WERI-Rb-1 (cell line): ENCODE measurements at regions not wholly inside any gene's neighbourhood (a gene's known extent, or its start where the extent isn't known, plus 50 kb on each side); places are given as distances from the start of the nearest gene placed in this dataset.

Source experiments
- DNase-seq: peaks from one replicate; pipeline ENCODE4 v3.0.0-alpha.2; 2020
- H3K27ac ChIP-seq: fragments of 250-450 bp; sonication (Bioruptor Pico); 2 replicates; pipeline ENCODE4 v1.5.1; 2020; ENCODE audit warnings: mild to moderate bottlenecking, moderate library complexity
- H3K27me3 ChIP-seq: fragments of 250-450 bp; sonication (Bioruptor Pico); 2 replicates; pipeline ENCODE4 v1.5.1; 2021; ENCODE audit warnings: mild to moderate bottlenecking, low read depth, moderate library complexity; ENCODE audit not compliant: insufficient read depth, severe bottlenecking
- H3K36me3 ChIP-seq: fragments of 250-450 bp; sonication (Bioruptor Pico); 2 replicates; pipeline ENCODE4 v1.5.1; 2020; ENCODE audit warnings: mild to moderate bottlenecking, moderate library complexity
- H3K4me3 ChIP-seq: 2 replicates; pipeline ENCODE4 v1.5.1; 2011; ENCODE audit warnings: low read depth, mild to moderate bottlenecking, control low read depth, low read length
- H3K9me3 ChIP-seq: fragments of 250-450 bp; sonication (Bioruptor Pico); 2 replicates; pipeline ENCODE4 v1.5.1; 2021; ENCODE audit warnings: mild to moderate bottlenecking, moderate library complexity; ENCODE audit not compliant: severe bottlenecking
- TF ChIP-seq, protein P1 (sequence below): IDR thresholded peaks from 2 replicates; pipeline ENCODE4 v1.5.1; 2011; ENCODE audit warnings: low read depth, mild to moderate bottlenecking, control low read depth, inconsistent platforms, low read length

DNA sequence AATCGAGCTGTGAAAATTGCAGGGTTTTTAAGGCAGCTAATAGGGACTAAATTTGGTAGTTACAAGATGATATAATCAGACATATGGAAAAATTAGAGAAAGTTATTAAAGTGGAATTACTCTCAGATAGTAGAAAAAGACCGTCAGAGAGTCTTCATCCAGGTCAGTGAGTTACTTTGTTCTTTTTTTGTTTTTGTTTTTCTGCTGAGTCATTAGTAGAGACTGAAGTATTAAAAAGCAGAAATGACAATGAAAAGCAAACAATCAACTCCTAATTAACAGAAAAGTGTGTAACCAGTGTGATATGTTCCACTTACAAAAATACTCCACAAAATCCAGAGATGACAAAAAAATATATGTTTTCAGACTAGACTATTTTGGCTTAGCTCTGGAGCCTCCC, 480.4 kb upstream of the COX7C start:
- Histone ChIP-seq H3K27me3 (no peaks in the 10 kb centered on the region), H3K36me3 (no peaks in the 10 kb centered on the region), H3K4me3 (no peak overlapping the region), H3K27ac (no peak overlapping the region), H3K9me3 (no peaks in the 10 kb centered on the region)
- TF ChIP-seq, protein P1, sequence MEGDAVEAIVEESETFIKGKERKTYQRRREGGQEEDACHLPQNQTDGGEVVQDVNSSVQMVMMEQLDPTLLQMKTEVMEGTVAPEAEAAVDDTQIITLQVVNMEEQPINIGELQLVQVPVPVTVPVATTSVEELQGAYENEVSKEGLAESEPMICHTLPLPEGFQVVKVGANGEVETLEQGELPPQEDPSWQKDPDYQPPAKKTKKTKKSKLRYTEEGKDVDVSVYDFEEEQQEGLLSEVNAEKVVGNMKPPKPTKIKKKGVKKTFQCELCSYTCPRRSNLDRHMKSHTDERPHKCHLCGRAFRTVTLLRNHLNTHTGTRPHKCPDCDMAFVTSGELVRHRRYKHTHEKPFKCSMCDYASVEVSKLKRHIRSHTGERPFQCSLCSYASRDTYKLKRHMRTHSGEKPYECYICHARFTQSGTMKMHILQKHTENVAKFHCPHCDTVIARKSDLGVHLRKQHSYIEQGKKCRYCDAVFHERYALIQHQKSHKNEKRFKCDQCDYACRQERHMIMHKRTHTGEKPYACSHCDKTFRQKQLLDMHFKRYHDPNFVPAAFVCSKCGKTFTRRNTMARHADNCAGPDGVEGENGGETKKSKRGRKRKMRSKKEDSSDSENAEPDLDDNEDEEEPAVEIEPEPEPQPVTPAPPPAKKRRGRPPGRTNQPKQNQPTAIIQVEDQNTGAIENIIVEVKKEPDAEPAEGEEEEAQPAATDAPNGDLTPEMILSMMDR, result no peak
- DNase-seq, result no peak

DNA sequence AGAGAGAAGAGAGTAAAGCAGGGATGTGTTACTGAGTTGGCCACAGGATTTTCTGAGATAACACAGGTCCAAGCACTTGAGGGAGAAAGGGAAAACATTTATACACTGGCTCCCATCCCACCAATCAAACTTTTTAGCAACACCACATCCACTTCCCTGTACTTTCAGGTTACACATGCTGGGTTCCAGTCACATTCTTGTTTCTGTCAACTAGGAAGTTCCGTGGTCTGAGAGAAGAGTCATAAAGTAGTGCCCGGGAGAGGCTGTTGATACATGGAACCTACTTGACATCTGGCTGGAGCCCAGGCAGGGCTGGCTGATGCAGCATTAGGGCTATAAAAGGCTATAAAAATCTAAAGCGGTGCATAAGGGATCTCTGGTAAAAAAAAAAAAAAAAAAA, 473.9 kb upstream of the COX7C start:
- Histone ChIP-seq H3K9me3 (no peaks in the 10 kb centered on the region), H3K4me3 (no peak overlapping the region), H3K27ac (no peak overlapping the region), H3K36me3 (no peaks in the 10 kb centered on the region), H3K27me3 (no peaks in the 10 kb centered on the region)
- TF ChIP-seq, protein P1, result no peak
- no peak for DNase-seq

DNA sequence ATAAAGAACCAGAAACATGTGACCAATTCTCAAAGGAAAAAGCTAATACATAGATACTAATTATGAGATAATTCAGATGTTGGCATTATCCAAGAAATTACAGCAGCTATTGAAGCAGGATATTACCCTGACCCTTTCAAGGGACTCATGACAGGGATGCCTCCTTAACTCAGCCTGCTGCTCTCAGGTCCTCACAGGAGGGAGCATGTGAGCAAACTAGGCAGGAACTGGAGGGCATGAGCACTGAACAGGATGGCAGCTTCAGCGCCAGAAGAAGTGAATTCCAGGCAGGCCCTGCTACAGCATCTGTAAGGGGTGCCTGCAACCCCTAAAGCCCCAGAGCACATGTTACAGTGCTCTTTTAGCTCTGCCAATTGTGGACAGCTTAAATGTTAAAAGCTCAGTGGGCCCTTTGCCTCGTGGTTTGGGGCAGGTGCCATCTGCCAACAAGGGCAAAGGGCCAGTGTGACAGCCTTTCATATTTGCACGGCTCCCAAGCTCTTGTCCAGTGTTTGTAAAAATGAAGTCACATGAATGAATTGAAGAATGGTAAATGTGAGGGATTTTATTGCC, 464.7 kb upstream of the COX7C start:
- H3K4me3 ChIP-seq, result no peak overlapping the region
- no peaks in the 10 kb centered on the region for H3K27me3 ChIP-seq
- TF ChIP-seq, protein P1, result no peak
- no peaks in the 10 kb centered on the region for H3K9me3 ChIP-seq
- no peaks in the 10 kb centered on the region for H3K36me3 ChIP-seq
- DNase-seq, result no peak
- H3K27ac ChIP-seq, result no peak overlapping the region

DNA sequence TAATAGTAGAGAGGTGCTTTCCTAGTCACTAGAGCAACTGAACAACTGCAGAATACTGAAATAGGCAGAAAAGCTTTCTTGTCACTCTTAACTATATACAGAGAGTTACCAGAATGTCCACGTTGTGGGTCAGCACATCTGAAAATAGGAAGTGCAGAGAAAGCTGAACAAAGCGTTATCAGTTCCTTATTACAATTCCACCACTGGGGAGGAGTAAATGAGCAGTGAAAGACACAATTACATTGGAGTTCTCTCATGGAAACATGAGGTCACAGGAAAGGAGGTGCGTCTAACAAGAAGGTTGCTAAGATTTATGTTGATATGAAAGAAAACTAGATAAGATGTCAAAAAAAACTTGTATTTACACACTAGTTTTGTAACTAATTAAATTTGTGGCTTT, 461.9 kb upstream of the COX7C start:
- H3K36me3 ChIP-seq, result no peaks in the 10 kb centered on the region
- no peaks in the 10 kb centered on the region for H3K27me3 ChIP-seq
- DNase-seq, result no peak
- no peak overlapping the region for H3K4me3 ChIP-seq
- H3K27ac ChIP-seq, result no peak overlapping the region
- TF ChIP-seq, protein P1, result no peak
- H3K9me3 ChIP-seq, result no peaks in the 10 kb centered on the region

DNA sequence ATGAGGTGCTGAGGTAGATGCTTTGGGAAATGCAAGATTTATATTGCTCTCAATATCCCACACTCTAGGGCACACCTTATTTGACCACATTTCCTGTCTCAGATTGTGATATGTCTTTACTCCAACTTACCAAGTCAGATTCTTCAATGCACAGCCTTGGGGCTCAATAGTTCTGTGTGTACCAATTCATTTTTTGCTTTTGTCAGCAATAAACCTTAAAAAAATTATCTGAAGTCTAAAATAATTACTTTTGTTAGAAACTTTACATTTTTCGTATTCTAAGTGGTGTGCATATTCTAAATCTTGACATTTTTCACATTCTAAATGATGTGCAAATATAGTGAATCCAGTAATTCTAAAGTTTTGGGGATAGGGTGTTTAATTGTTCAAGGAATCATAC, 447.5 kb upstream of the COX7C start:
- H3K9me3 ChIP-seq, result no peaks in the 10 kb centered on the region
- TF ChIP-seq, protein P1, result no peak
- no peak overlapping the region for H3K27ac ChIP-seq
- H3K4me3 ChIP-seq, result no peak overlapping the region
- H3K36me3 ChIP-seq, result no peaks in the 10 kb centered on the region
- no peaks in the 10 kb centered on the region for H3K27me3 ChIP-seq
- no peak for DNase-seq

DNA sequence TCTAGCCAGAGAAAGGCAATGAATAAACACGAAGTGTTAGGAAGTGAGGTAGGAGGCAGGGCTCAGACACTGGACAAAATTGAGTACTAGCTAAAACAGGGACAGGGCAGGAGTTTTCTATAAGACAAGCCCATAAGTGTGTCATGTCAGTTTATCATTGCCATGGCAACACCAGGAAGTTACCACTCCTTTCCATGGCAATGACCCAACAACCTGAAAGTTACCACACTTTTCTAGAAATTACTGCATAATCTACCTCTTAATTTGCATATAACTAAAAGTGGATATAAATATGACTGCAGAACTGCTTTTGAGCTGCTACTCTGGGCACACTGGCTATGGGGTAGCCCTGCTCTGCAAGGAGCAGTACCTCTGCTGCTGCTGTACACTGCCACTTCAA, 442.5 kb upstream of the COX7C start:
- DNase-seq, result no peak
- TF ChIP-seq, protein P1, result no peak
- Histone ChIP-seq H3K4me3 (no peak overlapping the region), H3K27ac (no peak overlapping the region), H3K36me3 (no peaks in the 10 kb centered on the region), H3K9me3 (no peaks in the 10 kb centered on the region), H3K27me3 (no peaks in the 10 kb centered on the region)
